Retinal pigment epithelial cell (primary cell): ENCODE measurements at regions not wholly inside any gene's neighbourhood (a gene's known extent, or its start where the extent isn't known, plus 50 kb on each side); places are given as distances from the start of the nearest gene placed in this dataset.

ENCODE experiments used
- DNase-seq: peaks from one replicate; pipeline ENCODE4 v3.0.0-alpha.2; 2010; ENCODE audit warnings: low read depth
- H3K4me3 ChIP-seq: 2 replicates; pipeline ENCODE4 v1.5.1; 2011; ENCODE audit warnings: mild to moderate bottlenecking, low read length, control low read depth, moderate library complexity
- TF ChIP-seq, protein P1 (sequence below): conservative IDR thresholded peaks from 2 replicates; pipeline ENCODE4 v1.5.1; 2011; ENCODE audit warnings: low read depth, low read length, control low read depth, inconsistent platforms

DNA sequence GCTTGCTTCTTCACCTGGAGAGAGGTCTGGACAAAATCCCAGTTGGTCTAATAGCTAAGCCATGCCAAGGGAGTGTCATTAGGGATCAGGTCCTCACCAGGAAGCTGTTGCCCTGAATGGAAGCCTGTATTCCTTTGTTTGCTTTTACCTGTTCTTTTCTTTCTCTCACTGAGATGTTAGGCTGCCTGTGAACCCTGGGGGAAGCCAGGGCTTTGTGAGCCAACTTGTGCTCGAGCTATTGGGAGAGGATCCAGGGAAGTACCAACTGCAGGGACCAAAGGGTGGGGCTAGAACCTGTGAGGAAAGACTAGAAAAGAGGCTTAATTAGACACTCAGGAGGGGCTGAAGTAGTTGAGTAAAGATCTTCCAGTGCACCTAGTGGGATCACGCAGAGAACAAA, 451.2 kb upstream of the TLE4 start:
- TF ChIP-seq, protein P1, sequence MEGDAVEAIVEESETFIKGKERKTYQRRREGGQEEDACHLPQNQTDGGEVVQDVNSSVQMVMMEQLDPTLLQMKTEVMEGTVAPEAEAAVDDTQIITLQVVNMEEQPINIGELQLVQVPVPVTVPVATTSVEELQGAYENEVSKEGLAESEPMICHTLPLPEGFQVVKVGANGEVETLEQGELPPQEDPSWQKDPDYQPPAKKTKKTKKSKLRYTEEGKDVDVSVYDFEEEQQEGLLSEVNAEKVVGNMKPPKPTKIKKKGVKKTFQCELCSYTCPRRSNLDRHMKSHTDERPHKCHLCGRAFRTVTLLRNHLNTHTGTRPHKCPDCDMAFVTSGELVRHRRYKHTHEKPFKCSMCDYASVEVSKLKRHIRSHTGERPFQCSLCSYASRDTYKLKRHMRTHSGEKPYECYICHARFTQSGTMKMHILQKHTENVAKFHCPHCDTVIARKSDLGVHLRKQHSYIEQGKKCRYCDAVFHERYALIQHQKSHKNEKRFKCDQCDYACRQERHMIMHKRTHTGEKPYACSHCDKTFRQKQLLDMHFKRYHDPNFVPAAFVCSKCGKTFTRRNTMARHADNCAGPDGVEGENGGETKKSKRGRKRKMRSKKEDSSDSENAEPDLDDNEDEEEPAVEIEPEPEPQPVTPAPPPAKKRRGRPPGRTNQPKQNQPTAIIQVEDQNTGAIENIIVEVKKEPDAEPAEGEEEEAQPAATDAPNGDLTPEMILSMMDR = no peak
- no peak overlapping the region for H3K4me3 ChIP-seq
- no peak for DNase-seq

DNA sequence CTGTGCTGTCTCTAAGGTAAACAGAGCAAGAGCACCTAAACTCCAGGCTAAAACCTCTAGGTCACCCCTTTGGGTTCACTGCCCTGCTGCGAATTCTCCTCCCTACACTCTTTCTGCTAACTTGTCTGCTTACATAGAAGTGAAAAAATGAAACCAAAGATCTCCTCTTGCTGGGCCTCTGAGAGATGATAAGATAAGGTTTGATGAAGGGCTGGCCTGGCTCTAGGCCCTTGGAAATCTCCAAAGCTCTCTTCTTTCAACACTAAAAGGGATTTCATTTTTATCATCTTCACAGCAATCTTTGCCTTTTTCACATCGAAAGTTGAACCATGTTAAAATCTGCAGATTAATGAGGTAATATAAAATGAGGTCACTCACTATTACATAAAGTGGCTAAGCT, 450.8 kb upstream of the TLE4 start:
- TF ChIP-seq, protein P1 = no peak
- H3K4me3 ChIP-seq = no peak overlapping the region
- no peak for DNase-seq

DNA sequence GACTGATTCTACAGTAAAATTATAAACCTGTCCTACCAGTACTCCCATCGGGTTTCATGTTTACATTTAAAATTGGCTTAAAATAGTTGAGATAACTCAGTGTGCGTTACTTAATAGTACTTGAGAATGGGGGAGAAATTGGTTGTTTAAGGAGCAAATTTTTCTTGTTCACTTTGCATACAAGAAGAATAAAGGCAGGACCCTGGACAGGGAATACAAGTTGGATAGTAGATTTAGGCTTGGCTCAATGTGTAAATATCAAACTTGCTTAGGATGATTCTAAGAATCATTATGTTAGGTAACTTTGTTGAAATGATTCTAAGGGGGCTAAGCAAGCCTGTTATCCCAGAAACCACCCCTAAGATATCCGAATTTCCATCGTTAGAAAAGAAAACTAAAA, 448.4 kb upstream of the TLE4 start:
- TF ChIP-seq, protein P1 = no peak
- H3K4me3 ChIP-seq = no peak overlapping the region
- DNase-seq = no peak

DNA sequence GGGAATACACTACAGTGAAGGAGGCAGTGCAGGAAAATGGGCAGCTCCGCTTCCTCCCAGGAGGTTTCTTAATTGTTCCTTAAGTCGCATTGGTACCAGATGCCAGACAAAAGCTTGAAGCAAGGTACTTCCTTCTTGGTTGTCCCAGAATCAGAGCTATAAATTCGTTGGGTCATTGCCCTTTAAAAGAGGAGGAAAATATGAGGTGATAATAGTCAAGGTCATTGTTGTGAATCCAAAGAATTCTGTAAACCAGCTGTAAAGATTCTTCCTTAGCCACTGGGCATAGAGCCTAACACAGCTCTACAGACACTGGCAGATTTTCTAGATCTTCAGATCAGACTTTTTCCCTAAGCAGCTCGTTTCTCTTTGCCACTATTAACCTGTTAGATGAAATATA, 444.1 kb upstream of the TLE4 start:
- DNase-seq = no peak
- TF ChIP-seq, protein P1 = no peak

DNA sequence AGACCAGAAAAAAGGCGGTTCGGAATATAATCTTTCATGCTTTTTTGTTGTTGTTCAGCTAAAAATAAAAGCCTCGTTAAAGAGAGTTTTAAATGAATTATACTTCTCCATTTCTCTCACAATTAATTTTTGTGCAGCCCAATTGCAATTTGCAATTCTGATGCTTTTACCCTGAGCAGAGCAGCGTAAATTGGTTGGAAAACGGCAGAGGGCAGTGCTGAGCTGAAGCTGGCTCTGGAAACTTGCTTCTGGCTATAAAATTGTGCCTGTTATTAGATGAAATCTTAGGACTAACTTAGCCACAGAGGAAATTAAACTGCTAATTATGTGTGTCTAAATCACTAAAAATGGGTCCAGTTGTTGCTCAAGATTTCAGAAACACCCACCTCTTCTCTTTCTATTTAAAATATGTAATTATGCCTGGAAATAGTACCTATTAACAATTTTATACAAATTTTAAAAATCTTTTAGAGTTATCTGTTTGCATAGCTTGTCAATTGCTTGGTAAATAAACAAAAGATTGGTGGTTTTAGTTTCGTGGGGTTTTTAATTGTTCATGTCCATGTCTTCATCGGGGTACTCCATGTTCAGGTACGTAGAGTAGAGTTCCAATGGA, 441.8 kb upstream of the TLE4 start:
- TF ChIP-seq, protein P1 = peak; percentile 95
- no peak for DNase-seq
- no peak overlapping the region for H3K4me3 ChIP-seq

More for the DNA sequence above, 444.1 kb upstream of the TLE4 start:
- no peak overlapping the region for H3K4me3 ChIP-seq

DNA sequence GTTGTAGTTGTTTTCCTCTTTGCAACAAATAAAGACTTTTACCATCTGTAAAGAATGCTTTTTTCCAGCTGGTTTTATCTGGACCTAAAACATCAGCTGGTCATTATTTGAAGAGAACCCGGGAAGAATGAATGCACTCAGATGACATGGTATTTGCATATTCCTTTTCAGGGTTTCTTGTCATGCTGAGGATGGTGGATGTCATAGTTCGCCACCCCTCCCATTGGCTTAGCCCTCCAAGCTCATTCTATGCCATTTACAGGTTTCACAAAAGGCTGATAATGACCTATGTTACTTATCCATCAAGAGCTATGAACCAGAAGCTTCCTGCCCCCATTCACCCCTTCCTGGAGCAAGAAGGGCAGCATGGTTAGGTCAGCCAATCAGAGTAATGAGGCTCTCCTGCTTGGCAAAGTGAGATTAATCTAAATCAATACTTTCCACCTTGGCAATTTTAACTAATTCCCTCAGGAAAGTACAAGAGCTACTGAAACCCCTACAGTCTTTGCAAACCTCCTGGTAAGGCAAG, 440.5 kb upstream of the TLE4 start:
- TF ChIP-seq, protein P1 = no peak
- no peak overlapping the region for H3K4me3 ChIP-seq
- no peak for DNase-seq

DNA sequence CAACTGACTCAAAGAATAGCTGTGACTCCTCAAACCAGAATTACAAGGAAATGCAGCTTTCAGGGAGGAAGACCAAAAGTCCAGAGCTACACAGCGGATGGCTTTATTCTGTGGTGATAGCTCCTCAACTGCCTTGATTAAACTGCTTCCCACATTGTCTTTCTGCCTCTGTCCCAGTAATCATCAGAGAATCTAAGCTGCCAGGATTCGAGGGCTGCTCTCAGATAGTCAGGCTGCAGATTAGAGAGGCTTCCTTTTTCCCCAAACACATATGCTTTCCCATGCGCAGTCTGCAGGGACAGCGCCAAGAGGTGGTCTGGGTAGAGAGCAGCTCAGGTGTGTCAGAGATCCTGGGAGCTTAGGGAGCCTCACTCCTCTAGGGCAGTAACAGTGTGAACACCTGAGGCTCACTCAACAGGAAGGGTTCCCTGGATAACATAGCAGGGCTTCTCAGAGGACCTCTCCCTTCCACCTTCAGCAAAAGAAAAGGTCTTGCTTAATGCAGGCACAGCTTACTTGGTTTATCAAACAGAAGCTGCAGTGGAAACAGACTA, 439.9 kb upstream of the TLE4 start:
- TF ChIP-seq, protein P1 = no peak
- no peak for DNase-seq
- H3K4me3 ChIP-seq = no peak overlapping the region
